ENCODE measurements at regions not wholly inside any gene's neighbourhood (a gene's known extent, or its start where the extent isn't known, plus 50 kb on each side); places are given as distances from the start of the nearest gene placed in this dataset.

GRCh38 chr15:96390986-96391385 lies 60.5 kb downstream of the NR2F2 start:
- no peak for DNase-seq (ENCODE audit: extremely low read depth, low read depth)

- no peak for DNase-seq (ENCODE audit: extremely low read depth, low read depth)
Observed at GRCh38 chr15:96392380-96393208, 62.1 kb downstream of the NR2F2 start.

GRCh38 chr15:96393209-96393513 lies 62.7 kb downstream of the NR2F2 start:
- no peak for DNase-seq (ENCODE audit: extremely low read depth, low read depth)

GRCh38 chr15:96395687-96396086 lies 65.2 kb downstream of the NR2F2 start:
- DNase-seq (ENCODE audit: extremely low read depth, low read depth), result no peak

- no peak for DNase-seq (ENCODE audit: extremely low read depth, low read depth)
Observed at GRCh38 chr15:96398776-96399175, 68.3 kb downstream of the NR2F2 start.

GRCh38 chr15:96402403-96402802 lies 71.9 kb downstream of the NR2F2 start:
- DNase-seq (ENCODE audit: extremely low read depth, low read depth), result no peak

GRCh38 chr15:96403071-96403470 lies 72.6 kb downstream of the NR2F2 start:
- no peak for DNase-seq (ENCODE audit: extremely low read depth, low read depth)

GRCh38 chr15:96403932-96404331 lies 73.4 kb downstream of the NR2F2 start:
- no peak for DNase-seq (ENCODE audit: extremely low read depth, low read depth)

- no peak for DNase-seq (ENCODE audit: extremely low read depth, low read depth)
Observed at GRCh38 chr15:96404560-96404959, 74.1 kb downstream of the NR2F2 start.

- no peak for DNase-seq (ENCODE audit: extremely low read depth, low read depth)
Observed at GRCh38 chr15:96406291-96406690, 75.8 kb downstream of the NR2F2 start.

GRCh38 chr15:96406701-96407100 lies 76.2 kb downstream of the NR2F2 start:
- no peak for DNase-seq (ENCODE audit: extremely low read depth, low read depth)

GRCh38 chr15:96407482-96407881 lies 77.0 kb downstream of the NR2F2 start:
- DNase-seq (ENCODE audit: extremely low read depth, low read depth), result no peak

GRCh38 chr15:96408591-96409183 lies 78.2 kb downstream of the NR2F2 start:
- no peak for DNase-seq (ENCODE audit: extremely low read depth, low read depth)

- no peak for DNase-seq (ENCODE audit: extremely low read depth, low read depth)
Observed at GRCh38 chr15:96409215-96410138, 79.0 kb downstream of the NR2F2 start.

- DNase-seq (ENCODE audit: extremely low read depth, low read depth), result no peak
Observed at GRCh38 chr15:96410175-96411055, 79.9 kb downstream of the NR2F2 start.

GRCh38 chr15:96411056-96412031 lies 80.8 kb downstream of the NR2F2 start:
- no peak for DNase-seq (ENCODE audit: extremely low read depth, low read depth)

GRCh38 chr15:96412045-96412905 lies 81.8 kb downstream of the NR2F2 start:
- DNase-seq (ENCODE audit: extremely low read depth, low read depth), result no peak

GRCh38 chr15:96412906-96413231 lies 82.4 kb downstream of the NR2F2 start:
- DNase-seq (ENCODE audit: extremely low read depth, low read depth), result no peak

GRCh38 chr15:96413657-96414056 lies 83.2 kb downstream of the NR2F2 start:
- no peak for DNase-seq (ENCODE audit: extremely low read depth, low read depth)
